Caco-2 (cell line): ENCODE measurements at regions not wholly inside any gene's neighbourhood (a gene's known extent, or its start where the extent isn't known, plus 50 kb on each side); places are given as distances from the start of the nearest gene placed in this dataset.

Experiments used
- BruUV-seq: library from RNA; stranded (reverse); fragments of 400-500 nt; replicated peaks from 2 replicates; lab custom pipeline; 2021; lab: Mats Ljungman, UMichigan
- CTCF ChIA-PET: fragments of 300-600 bp; sonication (Branson Sonifier 250); formaldehyde crosslinking; loops from one replicate; lab custom pipeline; 2022; ENCODE audit warnings: antibody characterized with exemption; lab: Charles Lee
- POLR2A ChIA-PET: fragments of 300-600 bp; sonication (Branson Sonifier 250); formaldehyde crosslinking; loops from one replicate; lab custom pipeline; 2022; ENCODE audit warnings: antibody characterized with exemption; lab: Charles Lee
- DNase-seq, 2 experiments: peaks; one replicate each; pipeline versions ENCODE4 v3.0.0 to v3.0.0-alpha.2; 2020 to 2022
- H3K27me3 ChIP-seq: replicated peaks from 2 replicates; pipeline ENCODE4 v1.6.0; 2011; ENCODE audit warnings: low read length; ENCODE audit not compliant: control insufficient read depth, insufficient read depth
- H3K36me3 ChIP-seq: 2 replicates; pipeline ENCODE4 v1.5.1; 2011; ENCODE audit warnings: low read length; ENCODE audit not compliant: control insufficient read depth, insufficient read depth
- H3K4me1 ChIP-seq: fragments of 250-450 bp; sonication (Bioruptor Pico); 2 replicates; pipeline ENCODE4 v1.5.1; 2020; ENCODE audit warnings: mild to moderate bottlenecking
- H3K4me3 ChIP-seq: 2 replicates; pipeline ENCODE4 v1.5.1; 2011; ENCODE audit warnings: low read depth, mild to moderate bottlenecking, control low read depth, low read length
- H3K9me3 ChIP-seq: fragments of 250-450 bp; sonication (Bioruptor Pico); 2 replicates; pipeline ENCODE4 v1.5.1; 2020; ENCODE audit warnings: mild to moderate bottlenecking, moderate library complexity
- H3K27ac Mint-ChIP-seq: one replicate; pipeline ENCODE4 v1.8.0; 2022; ENCODE audit warnings: mixed read lengths; ENCODE audit not compliant: unreplicated experiment
- H3K27me3 Mint-ChIP-seq: one replicate; pipeline ENCODE4 v1.8.0; 2022; ENCODE audit warnings: mixed read lengths; ENCODE audit not compliant: insufficient read depth, unreplicated experiment
- H3K36me3 Mint-ChIP-seq: one replicate; pipeline ENCODE4 v1.8.0; 2022; ENCODE audit warnings: mild to moderate bottlenecking, mixed read lengths; ENCODE audit not compliant: insufficient read depth, unreplicated experiment
- H3K4me1 Mint-ChIP-seq: one replicate; pipeline ENCODE4 v1.8.0; 2022; ENCODE audit warnings: low read depth, mixed read lengths; ENCODE audit not compliant: unreplicated experiment
- H3K4me3 Mint-ChIP-seq: one replicate; pipeline ENCODE4 v1.8.0; 2022; ENCODE audit warnings: mild to moderate bottlenecking, moderate library complexity, mixed read lengths; ENCODE audit not compliant: unreplicated experiment
- H3K9me3 Mint-ChIP-seq: one replicate; pipeline ENCODE4 v1.8.0; 2022; ENCODE audit warnings: mixed read lengths; ENCODE audit not compliant: unreplicated experiment
- CTCF ChIP-seq, 2 experiments: fragments of 200-600 bp in 1 of 2; IDR thresholded peaks; 1 replicate in 1 of 2; 2 replicates in 1 of 2; pipeline versions ENCODE4 v1.5.1 to v1.8.0; 2011 to 2022; ENCODE audit warnings: antibody characterized with exemption in 1 of 2, control low read depth in 1 of 2, inconsistent platforms in 1 of 2, low read depth in 1 of 2, low read length in 1 of 2, mild to moderate bottlenecking in 1 of 2, moderate library complexity in 1 of 2; ENCODE audit not compliant: insufficient read depth in 1 of 2, severe bottlenecking in 1 of 2, unreplicated experiment in 1 of 2
- intact Hi-C: fragments of 100-400 bp; cut with micrococcal nuclease; formaldehyde crosslinking; loops from one replicate; pipeline ENCODE4 v1.10.0; 2022; ENCODE audit not compliant: unreplicated experiment

- H3K4me3 ChIP-seq = no peak overlapping the region
- no peak for DNase-seq
- H3K27ac Mint-ChIP-seq = no peak overlapping the region
- no peaks in the 10 kb centered on the region for H3K36me3 Mint-ChIP-seq
- POLR2A ChIA-PET = no interaction called here
- peaks cover 29% of the 10 kb centered on the region for H3K9me3 Mint-ChIP-seq
- H3K27me3 ChIP-seq = no peaks in the 10 kb centered on the region
- H3K4me1 ChIP-seq = no peaks in the 10 kb centered on the region
- H3K4me1 Mint-ChIP-seq = no peaks in the 10 kb centered on the region
- no peak overlapping the region for H3K4me3 Mint-ChIP-seq
- no TSS peak for BruUV-seq
- H3K9me3 ChIP-seq = peaks cover 8% of the 10 kb centered on the region; the same call in 1 of the 2 replicates
- H3K27me3 Mint-ChIP-seq = peaks cover 12% of the 10 kb centered on the region
- TF ChIP-seq CTCF (IDR thresholded peaks at IDR 0.05; ENCODE audit: insufficient read depth in 1 of 2, low read depth in 1 of 2, low read length in 1 of 2, severe bottlenecking in 1 of 2, unreplicated experiment in 1 of 2) = no peak
- H3K36me3 ChIP-seq = no peaks in the 10 kb centered on the region
- intact Hi-C loops = no loop called here
- CTCF ChIA-PET = no interaction called here
These were observed 159.7 kb downstream of the PJA2 start for GRCh38 chr5:109250080-109250479.

- H3K9me3 Mint-ChIP-seq = peaks cover 29% of the 10 kb centered on the region
- POLR2A ChIA-PET = no interaction called here
These were observed 160.6 kb downstream of the PJA2 start for GRCh38 chr5:109249126-109249525.

GRCh38 chr5:109247986-109248385 is 161.8 kb downstream of the PJA2 start:
- Histone ChIP-seq H3K27me3 (no peaks in the 10 kb centered on the region), H3K4me3 (no peak overlapping the region), H3K36me3 (no peaks in the 10 kb centered on the region), H3K4me1 (no peaks in the 10 kb centered on the region), H3K9me3 (peaks cover 8% of the 10 kb centered on the region; the same call in 1 of the 2 replicates)
- Mint-ChIP-seq H3K4me1 (no peaks in the 10 kb centered on the region), H3K36me3 (no peaks in the 10 kb centered on the region), H3K4me3 (no peak overlapping the region), H3K9me3 (peaks cover 29% of the 10 kb centered on the region), H3K27ac (no peak overlapping the region), H3K27me3 (peaks cover 9% of the 10 kb centered on the region)
- BruUV-seq = no TSS peak
- intact Hi-C loops = no loop called here
- ChIA-PET POLR2A (no interaction called here), CTCF (no interaction called here)
- no peak for DNase-seq
- TF ChIP-seq CTCF (IDR thresholded peaks at IDR 0.05; ENCODE audit: insufficient read depth in 1 of 2, low read depth in 1 of 2, low read length in 1 of 2, severe bottlenecking in 1 of 2, unreplicated experiment in 1 of 2) = no peak

More at GRCh38 chr5:109249126-109249525, 160.6 kb downstream of the PJA2 start:
- CTCF ChIA-PET = no interaction called here
- H3K27me3 ChIP-seq = no peaks in the 10 kb centered on the region
- H3K4me3 ChIP-seq = no peak overlapping the region
- Mint-ChIP-seq H3K4me3 (no peak overlapping the region), H3K4me1 (no peaks in the 10 kb centered on the region), H3K27ac (no peak overlapping the region), H3K36me3 (no peaks in the 10 kb centered on the region), H3K27me3 (peaks cover 12% of the 10 kb centered on the region)
- intact Hi-C loops = no loop called here
- no peak for DNase-seq
- H3K9me3 ChIP-seq = peaks cover 8% of the 10 kb centered on the region; the same call in 1 of the 2 replicates
- no peak for TF ChIP-seq CTCF (IDR thresholded peaks at IDR 0.05; ENCODE audit: insufficient read depth in 1 of 2, low read depth in 1 of 2, low read length in 1 of 2, severe bottlenecking in 1 of 2, unreplicated experiment in 1 of 2)
- H3K4me1 ChIP-seq = no peaks in the 10 kb centered on the region
- no TSS peak for BruUV-seq
- H3K36me3 ChIP-seq = no peaks in the 10 kb centered on the region
